Fibroblast of villous mesenchyme (primary cell): ENCODE measurements at regions not wholly inside any gene's neighbourhood (a gene's known extent, or its start where the extent isn't known, plus 50 kb on each side); places are given as distances from the start of the nearest gene placed in this dataset.

ENCODE experiments used
- DNase-seq: peaks from one replicate; pipeline ENCODE4 v3.0.0-alpha.2; 2010; ENCODE audit warnings: low read depth
- H3K4me3 ChIP-seq: 2 replicates; pipeline ENCODE4 v1.5.1; 2011; ENCODE audit warnings: low read depth, mild to moderate bottlenecking, low read length
- CTCF ChIP-seq: IDR thresholded peaks from 2 replicates; pipeline ENCODE4 v1.5.1; 2012; ENCODE audit warnings: low read depth, mild to moderate bottlenecking, low read length; ENCODE audit not compliant: insufficient read depth

GRCh38 chr12:85504164-85504563 lies 224.1 kb downstream of the ALX1 start:
- DNase-seq, result no peak
- TF ChIP-seq CTCF, result no peak
- H3K4me3 ChIP-seq, result no peak overlapping the region

- TF ChIP-seq CTCF, result no peak
Observed at GRCh38 chr12:85504624-85505023, 224.6 kb downstream of the ALX1 start.

GRCh38 chr12:85507456-85507855 lies 227.4 kb downstream of the ALX1 start:
- DNase-seq, result no peak
- TF ChIP-seq CTCF, result no peak
- no peak overlapping the region for H3K4me3 ChIP-seq

More at GRCh38 chr12:85504624-85505023, 224.6 kb downstream of the ALX1 start:
- DNase-seq, result no peak
- H3K4me3 ChIP-seq, result no peak overlapping the region

GRCh38 chr12:85509081-85509856 lies 229.2 kb downstream of the ALX1 start:
- no peak overlapping the region for H3K4me3 ChIP-seq
- no peak for TF ChIP-seq CTCF
- DNase-seq, result no peak

- no peak for DNase-seq
- H3K4me3 ChIP-seq, result no peak overlapping the region
- no peak for TF ChIP-seq CTCF
Observed at GRCh38 chr12:85509857-85510256, 229.8 kb downstream of the ALX1 start.

- no peak overlapping the region for H3K4me3 ChIP-seq
- DNase-seq, result no peak
- TF ChIP-seq CTCF, result no peak
Observed at GRCh38 chr12:85516039-85516438, 236.0 kb downstream of the ALX1 start.
